Heart left ventricle (tissue), 16 donors: ENCODE measurements at regions not wholly inside any gene's neighbourhood (a gene's known extent, or its start where the extent isn't known, plus 50 kb on each side); places are given as distances from the start of the nearest gene placed in this dataset.

Experiments used
- ATAC-seq, 4 donors: fragments of 200-7000 bp; cut with Tn5 transposase; one replicate each; pipeline ENCODE4 v1.9.1; 2020 to 2022; ENCODE audit warnings: moderate library complexity in 4 of 4, mild to moderate bottlenecking in 3 of 4, moderate number of reproducible peaks in 1 of 4
- DNase-seq, 5 donors: peaks; one replicate each; pipeline ENCODE4 v3.0.0-alpha.2; 2020
- H3K27ac ChIP-seq, 12 donors: fragments of 200-600 bp; sonication (generic) in 4 of 12; one replicate each; pipeline versions ENCODE4 v1.5.0 to v1.8.0; 2016 to 2022; ENCODE audit warnings: mild to moderate bottlenecking in 2 of 12
- H3K27me3 ChIP-seq, 9 donors: fragments of 200-600 bp; sonication (generic) in 2 of 9; one replicate each; pipeline versions ENCODE4 v1.5.1 to v1.8.0; 2016 to 2022; ENCODE audit warnings: mild to moderate bottlenecking in 3 of 9
- H3K36me3 ChIP-seq, 9 donors: fragments of 200-600 bp; sonication (generic) in 2 of 9; one replicate each; pipeline versions ENCODE4 v1.5.0 to v1.8.0; 2018 to 2022; ENCODE audit warnings: mild to moderate bottlenecking in 2 of 9
- H3K4me1 ChIP-seq, 12 donors: fragments of 200-600 bp; sonication (generic) in 4 of 12; one replicate each; pipeline versions ENCODE4 v1.5.0 to v1.8.0; 2016 to 2022; ENCODE audit warnings: mild to moderate bottlenecking in 3 of 12
- H3K4me3 ChIP-seq, 12 donors: fragments of 200-600 bp; sonication (generic) in 4 of 12; one replicate each; pipeline versions ENCODE4 v1.5.0 to v1.8.0; 2017 to 2022; ENCODE audit warnings: mild to moderate bottlenecking in 9 of 12, moderate library complexity in 4 of 12
- H3K9me3 ChIP-seq, 12 donors: fragments of 200-600 bp; sonication (generic) in 4 of 12; one replicate each; pipeline versions ENCODE4 v1.5.0 to v1.8.0; 2016 to 2022; ENCODE audit warnings: mild to moderate bottlenecking in 1 of 12
- POLR2A ChIP-seq, 2 donors: fragments of 450-650 bp; IDR thresholded peaks; one replicate each; pipeline ENCODE4 v1.6.1; 2017; ENCODE audit warnings: antibody characterized with exemption in 2 of 2, mild to moderate bottlenecking in 2 of 2, moderate library complexity in 2 of 2
- WGBS, 4 donors: extraction: QIAGEN DNeasy Blood & Tissue Kit in 2 of 4; methylation state at CpG; one replicate each; pipeline versions ENCODE4 v1.1.5 to v1.1.7; 2013 to 2018; 5-methylcytosine and 5-hydroxymethylcytosine counted together
- intact Hi-C, 10 donors: fragments of 100-400 bp; cut with DNase I; formaldehyde crosslinking; loops; one replicate each; pipeline versions ENCODE4 v1.11.1 to v1.14.2; 2022
- TF ChIP-seq, protein P1 (sequence below), 12 donors: fragments of 200-600 bp; sonication (generic) in 4 of 12; IDR thresholded peaks; one replicate each; pipeline versions ENCODE4 v1.5.0 to v1.8.0; 2018 to 2022; ENCODE audit warnings: antibody characterized with exemption in 12 of 12, mild to moderate bottlenecking in 5 of 12
- donor health status: ischemic (EF 13 %, LVEDD 7.1; RV severe dilation, severe dysfunction).
- donor health status: healthy with polysubstance abuse.
- donor health status: DM: no; HTN: yes; CAD: no.
- donor health status: DM: no; HTN: no; CAD: no.
- donor health status: ischemic (EF 25% LVEDD 6.9; RV normal size, moderate dysfunction).
- donor health status: ischemic (EF 25% LVEDD 5.7; RV mildly dilated, moderate dysfunction).
- donor health status: healthy.
- donor health status: DM: yes; HTN: yes; CAD: no.
- donor health status: ischemic (EF 35%, LVEDD 5.7; RV mildly dilated, moderate dysfunction).
- donor health status: nonischemic (EF 11% LVEDD 7.7; RV severe dilation, severe dysfunction).
- donor health status: DM: yes; HTN: yes; CAD: no.
- donor health status: PGD.
- donor health status: ischemic (EF 29% LVEDD 5.4; RV normal size, mild dysfunction).
- donor health status: nonischemic (EF 23%, LVEDD 6.1; RV moderate dilation, normal function).

DNA sequence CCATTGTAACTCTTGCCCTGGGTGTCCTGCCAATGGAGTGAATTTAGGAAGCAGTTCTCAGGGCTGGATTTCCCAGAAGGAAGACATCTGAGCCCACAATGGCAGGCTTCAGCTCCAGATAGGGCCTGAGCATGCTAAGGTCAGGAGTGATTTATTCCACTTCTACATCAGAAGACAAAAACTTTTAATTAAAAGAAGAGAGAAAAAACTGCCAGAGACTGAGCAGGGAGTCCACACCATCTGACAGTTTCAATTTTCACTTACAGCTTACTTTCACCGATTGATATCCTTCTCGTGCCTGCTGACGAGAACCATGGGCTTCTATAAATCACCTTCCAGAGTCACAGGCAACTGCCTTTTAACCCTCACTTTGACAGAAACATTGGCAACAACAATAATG is 228.3 kb upstream of the BRINP1 start:
- Histone ChIP-seq H3K9me3 (no peaks in the 10 kb centered on the region), H3K4me3 (no peak overlapping the region), H3K36me3 (no peaks in the 10 kb centered on the region), H3K27ac (no peak overlapping the region), H3K4me1 (no peaks in the 10 kb centered on the region), H3K27me3 (no peaks in the 10 kb centered on the region)
- TF ChIP-seq, protein P1, sequence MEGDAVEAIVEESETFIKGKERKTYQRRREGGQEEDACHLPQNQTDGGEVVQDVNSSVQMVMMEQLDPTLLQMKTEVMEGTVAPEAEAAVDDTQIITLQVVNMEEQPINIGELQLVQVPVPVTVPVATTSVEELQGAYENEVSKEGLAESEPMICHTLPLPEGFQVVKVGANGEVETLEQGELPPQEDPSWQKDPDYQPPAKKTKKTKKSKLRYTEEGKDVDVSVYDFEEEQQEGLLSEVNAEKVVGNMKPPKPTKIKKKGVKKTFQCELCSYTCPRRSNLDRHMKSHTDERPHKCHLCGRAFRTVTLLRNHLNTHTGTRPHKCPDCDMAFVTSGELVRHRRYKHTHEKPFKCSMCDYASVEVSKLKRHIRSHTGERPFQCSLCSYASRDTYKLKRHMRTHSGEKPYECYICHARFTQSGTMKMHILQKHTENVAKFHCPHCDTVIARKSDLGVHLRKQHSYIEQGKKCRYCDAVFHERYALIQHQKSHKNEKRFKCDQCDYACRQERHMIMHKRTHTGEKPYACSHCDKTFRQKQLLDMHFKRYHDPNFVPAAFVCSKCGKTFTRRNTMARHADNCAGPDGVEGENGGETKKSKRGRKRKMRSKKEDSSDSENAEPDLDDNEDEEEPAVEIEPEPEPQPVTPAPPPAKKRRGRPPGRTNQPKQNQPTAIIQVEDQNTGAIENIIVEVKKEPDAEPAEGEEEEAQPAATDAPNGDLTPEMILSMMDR (IDR thresholded peaks at IDR 0.05): no peak
- no peak for TF ChIP-seq POLR2A (IDR thresholded peaks at IDR 0.05)
- DNase-seq: no peak
- no peak for ATAC-seq
- intact Hi-C loops: no loop called here
- 35 to 58% (median 48%) methylated on average over 3 of the region's 3 CpGs for WGBS, 4 donors

DNA sequence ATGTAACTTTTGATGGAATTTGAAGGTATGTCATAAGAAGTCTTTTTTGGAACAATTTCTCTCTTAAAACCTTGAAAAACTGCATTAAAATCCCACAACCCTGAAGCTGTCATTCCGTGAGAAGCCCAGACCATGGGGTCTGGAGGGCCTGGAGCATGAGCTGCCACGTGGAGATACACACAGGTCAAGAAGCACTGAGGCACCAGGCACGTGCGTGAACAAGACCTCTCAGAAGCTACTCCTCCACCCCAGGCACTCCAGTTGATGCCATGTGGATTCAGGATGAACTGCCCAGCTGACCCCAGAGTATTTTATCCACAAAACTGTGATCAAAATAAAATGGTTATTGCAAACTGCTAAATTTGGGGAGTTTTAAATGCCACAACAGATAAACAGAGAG is 227.5 kb upstream of the BRINP1 start:
- H3K27me3 ChIP-seq: peaks cover 0 to under 1% (median 0%) of the 10 kb centered on the region in 9 donors
- H3K9me3 ChIP-seq: no peaks in the 10 kb centered on the region
- intact Hi-C loops: no loop called here
- DNase-seq (no peak), ATAC-seq (no peak)
- H3K4me3 ChIP-seq: no peak overlapping the region
- no peaks in the 10 kb centered on the region for H3K36me3 ChIP-seq
- WGBS, 4 donors: 53 to 82% (median 79%) methylated on average over 4 of the region's 4 CpGs
- H3K27ac ChIP-seq: no peak overlapping the region
- no peaks in the 10 kb centered on the region for H3K4me1 ChIP-seq
- no peak for TF ChIP-seq POLR2A (IDR thresholded peaks at IDR 0.05)
- TF ChIP-seq, protein P1 (IDR thresholded peaks at IDR 0.05): no peak

DNA sequence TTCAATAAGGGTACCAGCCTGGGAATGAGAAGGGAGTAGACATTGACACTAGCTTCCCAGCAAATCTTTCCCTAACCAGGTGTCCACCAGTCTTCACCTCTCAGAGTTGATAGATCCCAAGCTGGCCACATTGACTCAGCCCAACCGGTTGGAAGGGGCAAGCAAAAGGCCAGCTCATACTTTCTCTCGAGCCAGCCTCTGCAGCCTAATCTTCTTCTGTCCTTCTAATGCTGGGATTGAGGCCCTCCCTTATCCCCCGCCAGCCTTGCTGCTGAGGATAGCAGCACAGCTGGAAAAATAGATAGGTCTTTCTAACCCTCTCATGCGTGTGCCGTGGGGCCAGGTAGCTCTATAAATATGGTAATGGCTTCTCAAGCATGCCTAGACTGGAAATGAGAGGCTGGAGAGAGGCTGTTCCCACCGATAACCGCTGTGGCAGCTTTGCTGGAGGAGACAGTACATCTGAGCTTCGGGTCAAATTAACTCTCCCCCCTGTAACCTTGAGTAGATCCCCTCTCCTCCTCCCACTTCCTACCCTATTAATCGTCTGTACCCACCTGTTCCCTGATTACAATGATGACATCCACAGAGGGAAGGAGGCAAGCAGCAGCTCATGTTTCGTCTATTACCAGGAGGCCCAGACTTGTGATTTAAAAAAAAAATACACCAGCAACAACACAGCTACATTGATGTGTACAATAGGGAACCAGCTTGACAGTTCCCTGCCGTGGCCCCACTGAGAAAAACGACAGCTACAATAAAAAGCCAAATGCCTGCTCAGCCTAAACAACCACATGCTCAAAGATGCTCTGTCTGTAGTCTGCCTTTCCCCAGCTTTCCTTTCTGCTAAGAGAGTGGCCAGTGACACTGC is 219.9 kb upstream of the BRINP1 start:
- ATAC-seq (no peak), DNase-seq (no peak)
- TF ChIP-seq, protein P1 (IDR thresholded peaks at IDR 0.05): no peak
- TF ChIP-seq POLR2A (IDR thresholded peaks at IDR 0.05): no peak
- intact Hi-C loops: no loop called here
- Histone ChIP-seq H3K9me3 (peaks cover 0 to 2% (median 0%) of the 10 kb centered on the region in 12 donors), H3K4me3 (no peak overlapping the region), H3K4me1 (no peaks in the 10 kb centered on the region), H3K27ac (no peak overlapping the region), H3K27me3 (peaks cover 0 to 4% (median 0%) of the 10 kb centered on the region in 9 donors), H3K36me3 (no peaks in the 10 kb centered on the region)
- WGBS, 4 donors: 48 to 56% (median 51%) methylated on average over 12 of the region's 12 CpGs

DNA sequence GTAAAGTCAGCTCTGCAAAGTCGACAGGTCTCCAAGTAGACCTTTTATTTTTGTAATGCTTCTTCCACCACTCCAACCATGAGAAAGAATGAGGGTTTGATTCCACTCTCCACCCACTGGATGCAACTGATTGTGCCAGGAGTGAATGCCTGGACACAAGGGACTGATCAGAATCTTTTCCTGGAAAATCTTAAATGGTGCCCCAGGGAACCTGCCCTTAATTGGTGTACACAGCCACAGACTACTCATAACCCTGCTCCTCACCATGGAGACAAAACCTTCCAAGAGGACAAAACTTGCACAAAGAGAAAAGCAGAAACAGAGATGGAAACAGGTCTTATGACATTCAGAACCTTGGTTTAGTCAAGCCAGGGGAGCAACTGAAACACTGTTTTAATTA is 208.6 kb upstream of the BRINP1 start:
- Histone ChIP-seq H3K4me1 (peaks cover 0 to 3% (median 0%) of the 10 kb centered on the region in 12 donors), H3K36me3 (no peaks in the 10 kb centered on the region), H3K27me3 (peaks cover 0 to 3% (median 0%) of the 10 kb centered on the region in 9 donors), H3K4me3 (no peak overlapping the region), H3K27ac (no peak overlapping the region), H3K9me3 (peaks cover 0 to 5% (median 0%) of the 10 kb centered on the region in 12 donors)
- DNase-seq: no peak
- no peak for ATAC-seq
- 79 to 100% (median 86%) methylated on average over 1 of the region's 1 CpG for WGBS, 4 donors
- intact Hi-C loops: no loop called here
- TF ChIP-seq POLR2A (IDR thresholded peaks at IDR 0.05): no peak
- TF ChIP-seq, protein P1 (IDR thresholded peaks at IDR 0.05): no peak
